Trophoblast cell (in vitro differentiated cells and primary cell): ENCODE measurements at regions not wholly inside any gene's neighbourhood (a gene's known extent, or its start where the extent isn't known, plus 50 kb on each side); places are given as distances from the start of the nearest gene placed in this dataset.

ENCODE experiments used
- DNase-seq, 2 donors: peaks; one replicate each; pipeline ENCODE4 v3.0.0-alpha.2; 2016
- H2AFZ ChIP-seq: 2 replicates; pipeline ENCODE4 v1.6.1; 2013; ENCODE audit warnings: low read length, moderate library complexity, mild to moderate bottlenecking; ENCODE audit not compliant: insufficient read depth, poor library complexity
- H2AK5ac ChIP-seq: 2 replicates; pipeline ENCODE4 v1.6.1; 2013; ENCODE audit warnings: mild to moderate bottlenecking, low read length
- H2BK120ac ChIP-seq: 2 replicates; pipeline ENCODE4 v1.6.1; 2013; ENCODE audit warnings: low read length, mild to moderate bottlenecking, moderate library complexity; ENCODE audit not compliant: insufficient read depth, poor library complexity
- H2BK12ac ChIP-seq: 2 replicates; pipeline ENCODE4 v1.6.1; 2013; ENCODE audit warnings: mild to moderate bottlenecking, low read length, moderate library complexity
- H2BK5ac ChIP-seq: 2 replicates; pipeline ENCODE4 v1.6.1; 2013; ENCODE audit warnings: low read length, low read depth, moderate library complexity, mild to moderate bottlenecking; ENCODE audit not compliant: poor library complexity
- H3K14ac ChIP-seq: 2 replicates; pipeline ENCODE4 v1.6.1; 2013; ENCODE audit warnings: mild to moderate bottlenecking, low read length
- H3K18ac ChIP-seq: 2 replicates; pipeline ENCODE4 v1.6.1; 2013; ENCODE audit warnings: mild to moderate bottlenecking, low read length
- H3K23ac ChIP-seq: 2 replicates; pipeline ENCODE4 v1.6.1; 2013; ENCODE audit warnings: low read length
- H3K27ac ChIP-seq: 2 replicates; pipeline ENCODE4 v1.5.1; 2013; ENCODE audit warnings: low read depth, mild to moderate bottlenecking, inconsistent platforms, low read length, moderate library complexity
- H3K27me3 ChIP-seq: 2 replicates; pipeline ENCODE4 v1.6.1; 2013; ENCODE audit warnings: inconsistent platforms, mild to moderate bottlenecking, low read length, moderate library complexity; ENCODE audit not compliant: insufficient read depth
- H3K36me3 ChIP-seq, 2 experiments: 1 replicate in 1 of 2; 2 replicates in 1 of 2; pipeline ENCODE4 v1.6.1; 2013; ENCODE audit warnings: low read length in 2 of 2, mild to moderate bottlenecking in 2 of 2, moderate library complexity in 1 of 2; ENCODE audit not compliant: insufficient read depth in 2 of 2, control insufficient read depth in 1 of 2
- H3K4ac ChIP-seq: 2 replicates; pipeline ENCODE4 v1.6.1; 2013; ENCODE audit warnings: low read depth, mild to moderate bottlenecking, low read length, moderate library complexity
- H3K4me1 ChIP-seq, 2 experiments: 1 replicate in 1 of 2; 2 replicates in 1 of 2; pipeline ENCODE4 v1.6.1; 2013; ENCODE audit warnings: low read length in 2 of 2, mild to moderate bottlenecking in 2 of 2, moderate library complexity in 1 of 2; ENCODE audit not compliant: insufficient read depth in 2 of 2, control insufficient read depth in 1 of 2
- H3K4me2 ChIP-seq: 2 replicates; pipeline ENCODE4 v1.6.1; 2013; ENCODE audit warnings: inconsistent platforms, mild to moderate bottlenecking, low read length, moderate library complexity
- H3K4me3 ChIP-seq: 2 replicates; pipeline ENCODE4 v1.5.1; 2013; ENCODE audit warnings: mild to moderate bottlenecking, low read depth, low read length, inconsistent platforms
- H3K79me1 ChIP-seq: one replicate; pipeline ENCODE4 v1.6.1; 2013; ENCODE audit warnings: low read length
- H3K79me2 ChIP-seq: 2 replicates; pipeline ENCODE4 v1.6.1; 2013; ENCODE audit warnings: low read length, mild to moderate bottlenecking; ENCODE audit not compliant: control insufficient read depth, insufficient read depth, poor library complexity
- H3K9ac ChIP-seq: 2 replicates; pipeline ENCODE4 v1.6.1; 2013; ENCODE audit warnings: mild to moderate bottlenecking, low read length
- H3K9me3 ChIP-seq: 2 replicates; pipeline ENCODE4 v1.6.1; 2013; ENCODE audit warnings: low read depth, mild to moderate bottlenecking, control low read depth, inconsistent platforms, low read length; ENCODE audit not compliant: insufficient read depth
- H4K12ac ChIP-seq: 2 replicates; pipeline ENCODE4 v1.6.1; 2013; ENCODE audit warnings: low read depth, mild to moderate bottlenecking, low read length, moderate library complexity
- H4K8ac ChIP-seq: 2 replicates; pipeline ENCODE4 v1.6.1; 2013; ENCODE audit warnings: low read depth, mild to moderate bottlenecking, low read length, moderate library complexity
- H4K91ac ChIP-seq: one replicate; pipeline ENCODE4 v1.6.1; 2013; ENCODE audit warnings: low read depth, mild to moderate bottlenecking, low read length, moderate library complexity
- WGBS: extraction: QIAGEN DNeasy Blood & Tissue Kit; methylation state at CpG from one replicate; pipeline ENCODE4 v1.1.7; 2013; ENCODE audit warnings: missing lambda C conversion rate; ENCODE audit not compliant: insufficient read length, insufficient coverage; ENCODE audit errors: extremely low coverage; 5-methylcytosine and 5-hydroxymethylcytosine counted together

- Histone ChIP-seq H3K9ac (no peak overlapping the region), H4K12ac (no peak overlapping the region), H3K79me2 (no peaks in the 10 kb centered on the region), H3K9me3 (peaks cover 2% of the 10 kb centered on the region), H3K36me3 (no peaks in the 10 kb centered on the region), H2BK5ac (no peak overlapping the region), H3K14ac (no peak overlapping the region), H3K79me1 (no peaks in the 10 kb centered on the region), H2AFZ (no peak overlapping the region), H3K4me2 (no peak overlapping the region), H3K4ac (no peak overlapping the region), H2BK12ac (no peak overlapping the region), H2BK120ac (no peak overlapping the region), H3K4me1 (no peaks in the 10 kb centered on the region), H3K23ac (no peak overlapping the region), H2AK5ac (no peak overlapping the region), H3K18ac (no peak overlapping the region), H4K8ac (no peak overlapping the region), H3K27me3 (no peaks in the 10 kb centered on the region), H4K91ac (no peak overlapping the region), H3K27ac (no peak overlapping the region), H3K4me3 (no peak overlapping the region)
- no peak for DNase-seq
- WGBS, result no CpG with 5 or more reads among the region's 24 CpGs
Observed at GRCh38 chr22:48417225-48418070, 1410.2 kb downstream of the BRD1 start.

DNA sequence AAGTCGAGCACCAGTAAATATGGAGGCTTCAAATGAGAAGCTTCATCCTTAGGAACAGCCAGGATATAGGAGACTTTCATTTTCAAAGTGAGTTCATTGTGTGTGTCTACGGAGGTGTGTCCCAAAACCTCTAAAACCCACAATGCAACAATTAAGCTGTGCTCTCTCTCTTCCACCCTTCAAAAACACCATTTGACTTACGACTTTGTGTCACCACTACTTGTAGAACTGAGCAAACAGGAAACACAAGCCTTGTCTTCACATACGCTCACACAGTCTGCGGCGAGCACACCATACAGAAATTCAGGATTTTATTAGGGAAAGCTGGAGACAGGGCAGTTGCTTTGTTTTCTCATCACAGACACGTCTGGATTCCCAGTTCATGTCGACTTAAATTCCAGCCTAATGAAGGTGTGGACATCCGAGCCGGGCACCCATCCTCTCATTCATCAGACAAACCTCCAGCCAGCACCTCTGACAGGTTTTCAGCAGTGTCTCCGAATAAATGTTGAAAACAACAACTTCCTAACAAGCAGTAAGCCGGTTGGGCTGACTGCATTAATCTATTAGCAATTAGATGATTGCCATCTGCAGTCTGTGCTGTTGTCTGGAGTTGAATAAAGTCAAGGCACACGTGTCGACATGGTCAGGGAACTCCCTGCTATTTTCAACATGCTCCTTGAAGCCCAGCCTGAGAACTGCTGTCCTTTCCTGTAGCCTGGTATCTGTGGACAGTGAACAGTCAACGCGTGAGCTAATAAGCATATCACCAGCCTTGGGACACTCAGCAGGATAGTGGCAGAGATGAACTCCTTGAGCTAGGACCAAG lies 1411.1 kb downstream of the BRD1 start:
- Histone ChIP-seq H4K12ac (no peak overlapping the region), H3K23ac (no peak overlapping the region), H3K14ac (no peak overlapping the region), H3K4me2 (no peak overlapping the region), H3K4ac (no peak overlapping the region), H2BK5ac (no peak overlapping the region), H4K8ac (no peak overlapping the region), H3K27ac (no peak overlapping the region), H3K4me1 (no peaks in the 10 kb centered on the region), H2AFZ (no peak overlapping the region), H3K18ac (no peak overlapping the region), H4K91ac (no peak overlapping the region), H3K79me1 (no peaks in the 10 kb centered on the region), H3K9ac (no peak overlapping the region), H3K9me3 (peaks cover 2% of the 10 kb centered on the region), H3K27me3 (no peaks in the 10 kb centered on the region), H3K4me3 (no peak overlapping the region), H2AK5ac (no peak overlapping the region), H3K79me2 (no peaks in the 10 kb centered on the region), H2BK120ac (no peak overlapping the region), H2BK12ac (no peak overlapping the region), H3K36me3 (no peaks in the 10 kb centered on the region)
- WGBS, result no CpG with 5 or more reads among the region's 16 CpGs
- no peak for DNase-seq

DNA sequence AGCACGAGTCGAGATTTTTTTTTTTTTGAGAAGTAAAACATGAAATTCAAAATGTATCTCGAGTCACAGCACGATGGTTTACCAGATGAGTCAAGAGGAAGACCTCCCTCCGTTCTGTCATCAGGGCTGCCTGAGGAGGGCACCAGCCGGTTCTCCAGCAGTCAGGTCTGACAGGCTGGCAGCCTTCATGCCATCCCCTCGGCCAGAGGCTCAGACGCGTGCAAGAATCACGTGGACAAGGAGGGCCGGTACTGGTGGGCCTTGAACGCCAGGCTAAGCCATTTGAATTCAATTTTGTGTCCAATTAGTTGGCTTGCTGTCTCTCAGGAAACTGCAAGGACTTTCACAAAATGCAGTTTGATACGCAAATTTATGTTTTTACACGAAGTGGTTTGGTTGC lies 1412.2 kb downstream of the BRD1 start:
- H3K14ac ChIP-seq, result no peak overlapping the region
- no peak overlapping the region for H2BK5ac ChIP-seq
- H4K8ac ChIP-seq, result no peak overlapping the region
- no peak overlapping the region for H4K12ac ChIP-seq
- H3K4me2 ChIP-seq, result no peak overlapping the region
- DNase-seq, result no peak
- no CpG with 5 or more reads among the region's 14 CpGs for WGBS
- H3K4me1 ChIP-seq, result no peaks in the 10 kb centered on the region
- no peak overlapping the region for H3K9ac ChIP-seq
- no peak overlapping the region for H3K27ac ChIP-seq
- H3K79me2 ChIP-seq, result no peaks in the 10 kb centered on the region
- H4K91ac ChIP-seq, result no peak overlapping the region
- H3K4ac ChIP-seq, result no peak overlapping the region
- no peak overlapping the region for H3K23ac ChIP-seq
- no peaks in the 10 kb centered on the region for H3K36me3 ChIP-seq
- peaks cover 2% of the 10 kb centered on the region for H3K9me3 ChIP-seq
- no peak overlapping the region for H2AFZ ChIP-seq
- H2BK120ac ChIP-seq, result no peak overlapping the region
- H3K27me3 ChIP-seq, result no peaks in the 10 kb centered on the region
- H3K18ac ChIP-seq, result no peak overlapping the region
- no peak overlapping the region for H2AK5ac ChIP-seq
- no peak overlapping the region for H2BK12ac ChIP-seq
- H3K79me1 ChIP-seq, result no peaks in the 10 kb centered on the region
- H3K4me3 ChIP-seq, result no peak overlapping the region

DNA sequence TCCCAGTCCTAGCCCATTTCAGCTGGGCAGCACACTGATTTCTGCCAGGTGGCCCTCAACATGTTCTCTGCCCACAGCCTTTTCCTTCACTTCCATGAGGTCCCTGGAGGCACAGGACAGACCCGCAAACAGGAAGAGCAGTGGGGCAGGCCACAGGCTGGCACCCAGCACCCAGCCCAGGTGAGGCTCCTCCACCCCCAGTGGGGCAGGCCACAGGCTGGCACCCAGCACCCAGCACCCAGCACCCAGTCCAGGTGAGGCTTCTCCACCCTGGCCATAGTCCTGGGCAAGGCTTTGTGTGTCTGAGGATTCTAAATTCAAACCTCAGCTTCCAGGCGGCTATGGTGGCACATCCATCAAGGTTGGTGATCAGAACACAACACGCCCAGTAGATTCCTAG lies 1413.0 kb downstream of the BRD1 start:
- no CpG with 5 or more reads among the region's 3 CpGs for WGBS
- no peak for DNase-seq
- Histone ChIP-seq H3K4ac (no peak overlapping the region), H2AK5ac (no peak overlapping the region), H3K23ac (no peak overlapping the region), H2BK120ac (no peak overlapping the region), H2BK5ac (no peak overlapping the region), H3K36me3 (no peaks in the 10 kb centered on the region), H2AFZ (no peak overlapping the region), H3K4me3 (no peak overlapping the region), H3K9ac (no peak overlapping the region), H4K91ac (no peak overlapping the region), H3K27me3 (no peaks in the 10 kb centered on the region), H3K9me3 (peaks cover 2% of the 10 kb centered on the region), H3K4me1 (no peaks in the 10 kb centered on the region), H3K18ac (no peak overlapping the region), H3K14ac (no peak overlapping the region), H3K79me1 (no peaks in the 10 kb centered on the region), H3K27ac (no peak overlapping the region), H4K12ac (no peak overlapping the region), H2BK12ac (no peak overlapping the region), H4K8ac (no peak overlapping the region), H3K79me2 (no peaks in the 10 kb centered on the region), H3K4me2 (no peak overlapping the region)
